HEK293 (cell line): ENCODE measurements at regions not wholly inside any gene's neighbourhood (a gene's known extent, or its start where the extent isn't known, plus 50 kb on each side); places are given as distances from the start of the nearest gene placed in this dataset.

Experiments
- CTCF ChIA-PET: fragments of 350-600 bp; formaldehyde crosslinking; extraction: SDS; loops from one replicate; lab custom pipeline; 2021; ENCODE audit warnings: antibody characterized with exemption; lab: Yijun Ruan, JAX
- POLR2A ChIA-PET: fragments of 300-600 bp; formaldehyde crosslinking; extraction: SDS; loops from one replicate; lab custom pipeline; 2020; ENCODE audit warnings: antibody characterized with exemption, inconsistent platforms; lab: Yijun Ruan, JAX
- H3K27ac ChIP-seq: fragments of 200-500 bp; sonication (Bioruptor generic); 2 replicates; pipeline ENCODE4 v1.5.1; 2014; ENCODE audit warnings: low read depth, low read length, control low read depth, inconsistent platforms; ENCODE audit errors: extremely low read depth
- H3K36me3 ChIP-seq, 2 experiments: fragments of 200-500 bp in 1 of 2; sonication (Bioruptor generic) in 1 of 2; 1 replicate in 1 of 2; 2 replicates in 1 of 2; pipeline ENCODE4 v1.5.1; 2014 to 2017; ENCODE audit warnings: inconsistent platforms in 2 of 2, low read length in 2 of 2; ENCODE audit not compliant: control insufficient read depth in 2 of 2, insufficient read depth in 1 of 2
- H3K4me1 ChIP-seq: fragments of 200-500 bp; sonication (Bioruptor generic); 2 replicates; pipeline ENCODE4 v1.5.1; 2014; ENCODE audit warnings: mild to moderate bottlenecking, low read length, inconsistent platforms; ENCODE audit not compliant: control insufficient read depth, insufficient read depth
- H3K4me3 ChIP-seq: 2 replicates; pipeline ENCODE4 v1.5.1; 2011; ENCODE audit warnings: low read depth, mild to moderate bottlenecking, control low read depth, low read length, moderate library complexity
- H3K9me3 ChIP-seq: fragments of 200-500 bp; sonication (Bioruptor generic); 2 replicates; pipeline ENCODE4 v1.5.1; 2014; ENCODE audit warnings: low read depth, low read length, inconsistent platforms; ENCODE audit not compliant: control insufficient read depth, insufficient read depth
- HOXA7 ChIP-seq: sonication (generic); formaldehyde crosslinking; IDR thresholded peaks from 2 replicates; pipeline ENCODE4 v1.8.1; 2022; ENCODE audit warnings: missing genetic modification reagents, borderline replicate concordance
- INSM2 ChIP-seq: fragments of 450-650 bp; formaldehyde crosslinking; IDR thresholded peaks from 2 replicates; pipeline ENCODE4 v1.5.1; 2016; ENCODE audit warnings: missing biosample characterization, missing genetic modification characterization
- MEIS1 ChIP-seq: sonication (generic); formaldehyde crosslinking; IDR thresholded peaks from 2 replicates; pipeline ENCODE4 v1.8.1; 2022; ENCODE audit warnings: missing genetic modification reagents, mild to moderate bottlenecking, borderline replicate concordance
- PRDM1 ChIP-seq: fragments of 450-650 bp; formaldehyde crosslinking; IDR thresholded peaks from 2 replicates; pipeline ENCODE4; 2016; ENCODE audit warnings: missing biosample characterization, missing genetic modification characterization
- SP7 ChIP-seq: fragments of 450-650 bp; formaldehyde crosslinking; IDR thresholded peaks from 2 replicates; pipeline ENCODE4 v1.5.1; 2016; ENCODE audit warnings: missing biosample characterization, missing genetic modification characterization
- YY1 ChIP-seq: fragments of 450-650 bp; formaldehyde crosslinking; IDR thresholded peaks from 2 replicates; pipeline ENCODE4 v1.5.1; 2018; ENCODE audit warnings: missing biosample characterization, missing genetic modification characterization
- ZBTB49 ChIP-seq: fragments of 450-650 bp; formaldehyde crosslinking; IDR thresholded peaks from 2 replicates; pipeline ENCODE4 v1.5.1; 2016; ENCODE audit warnings: missing biosample characterization, missing genetic modification characterization, low read depth
- ZBTB7A ChIP-seq: fragments of 450-650 bp; formaldehyde crosslinking; IDR thresholded peaks from 2 replicates; pipeline ENCODE4 v1.5.1; 2016; ENCODE audit warnings: low read depth, missing biosample characterization, missing genetic modification characterization
- ZIC2 ChIP-seq: fragments of 450-650 bp; formaldehyde crosslinking; IDR thresholded peaks from 2 replicates; pipeline ENCODE4 v1.5.1; 2016; ENCODE audit warnings: missing biosample characterization, missing genetic modification characterization
- ZNF121 ChIP-seq: fragments of 450-650 bp; formaldehyde crosslinking; IDR thresholded peaks from 2 replicates; pipeline ENCODE4 v1.5.1; 2016; ENCODE audit warnings: missing biosample characterization, missing genetic modification characterization
- ZNF239 ChIP-seq: fragments of 450-650 bp; formaldehyde crosslinking; IDR thresholded peaks from 2 replicates; pipeline ENCODE4 v1.5.1; 2016; ENCODE audit warnings: missing biosample characterization, missing genetic modification characterization
- ZNF302 ChIP-seq: fragments of 450-650 bp; formaldehyde crosslinking; IDR thresholded peaks from 2 replicates; pipeline ENCODE4 v1.5.1; 2016; ENCODE audit warnings: missing biosample characterization, missing genetic modification characterization, low read depth
- ZNF311 ChIP-seq: fragments of 450-650 bp; formaldehyde crosslinking; IDR thresholded peaks from 2 replicates; pipeline ENCODE4 v1.5.1; 2017; ENCODE audit warnings: missing biosample characterization, missing genetic modification characterization, borderline replicate concordance
- ZNF341 ChIP-seq: fragments of 450-650 bp; formaldehyde crosslinking; IDR thresholded peaks from 2 replicates; pipeline ENCODE4; 2016; ENCODE audit warnings: low read depth, missing biosample characterization, missing genetic modification characterization
- ZNF488 ChIP-seq: fragments of 450-650 bp; formaldehyde crosslinking; IDR thresholded peaks from 2 replicates; pipeline ENCODE4 v1.5.1; 2016; ENCODE audit warnings: missing biosample characterization, missing genetic modification characterization
- ZNF548 ChIP-seq: fragments of 450-650 bp; formaldehyde crosslinking; IDR thresholded peaks from 2 replicates; pipeline ENCODE4 v1.5.1; 2016; ENCODE audit warnings: missing biosample characterization, missing genetic modification characterization
- ZNF549 ChIP-seq: fragments of 450-650 bp; IDR thresholded peaks from 2 replicates; pipeline ENCODE4 v1.5.1; 2018; ENCODE audit warnings: missing biosample characterization, missing genetic modification characterization, mild to moderate bottlenecking, inconsistent platforms, moderate library complexity
- ZNF623 ChIP-seq: fragments of 450-650 bp; formaldehyde crosslinking; IDR thresholded peaks from 2 replicates; pipeline ENCODE4 v1.5.1; 2016; ENCODE audit warnings: missing biosample characterization, missing genetic modification characterization
- ZSCAN18 ChIP-seq: fragments of 450-650 bp; formaldehyde crosslinking; IDR thresholded peaks from 2 replicates; pipeline ENCODE4 v1.5.1; 2016; ENCODE audit warnings: missing biosample characterization, missing genetic modification characterization
- ZSCAN5A ChIP-seq: fragments of 450-650 bp; formaldehyde crosslinking; IDR thresholded peaks from 2 replicates; pipeline ENCODE4 v1.5.1; 2016; ENCODE audit warnings: missing biosample characterization, missing genetic modification characterization
- TF ChIP-seq, protein P1 (sequence below): fragments of 450-650 bp; formaldehyde crosslinking; IDR thresholded peaks from 2 replicates; pipeline ENCODE4 v1.5.1; 2017; ENCODE audit warnings: missing biosample characterization, missing genetic modification characterization

- TF ChIP-seq ZNF548 (tag by site-specific recombination): no peak
- TF ChIP-seq ZIC2 (tag by site-specific recombination): no peak
- no peak for TF ChIP-seq ZSCAN5A (tag by site-specific recombination)
- TF ChIP-seq, protein P1, sequence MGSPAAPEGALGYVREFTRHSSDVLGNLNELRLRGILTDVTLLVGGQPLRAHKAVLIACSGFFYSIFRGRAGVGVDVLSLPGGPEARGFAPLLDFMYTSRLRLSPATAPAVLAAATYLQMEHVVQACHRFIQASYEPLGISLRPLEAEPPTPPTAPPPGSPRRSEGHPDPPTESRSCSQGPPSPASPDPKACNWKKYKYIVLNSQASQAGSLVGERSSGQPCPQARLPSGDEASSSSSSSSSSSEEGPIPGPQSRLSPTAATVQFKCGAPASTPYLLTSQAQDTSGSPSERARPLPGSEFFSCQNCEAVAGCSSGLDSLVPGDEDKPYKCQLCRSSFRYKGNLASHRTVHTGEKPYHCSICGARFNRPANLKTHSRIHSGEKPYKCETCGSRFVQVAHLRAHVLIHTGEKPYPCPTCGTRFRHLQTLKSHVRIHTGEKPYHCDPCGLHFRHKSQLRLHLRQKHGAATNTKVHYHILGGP: no peak
- TF ChIP-seq ZNF302 (tag by site-specific recombination): no peak
- TF ChIP-seq ZBTB7A (tag by site-specific recombination): no peak
- no peak for TF ChIP-seq HOXA7 (CRISPR knock-in tag)
- TF ChIP-seq PRDM1 (tag by site-specific recombination): no peak
- TF ChIP-seq ZNF121 (tag by site-specific recombination): peak; percentile 63; the same call in 1 of the 2 replicates
- TF ChIP-seq, all 188 proteins: peak for 1
These were observed 317.5 kb upstream of the SOX5 start for GRCh38 chr12:24266982-24267381.

DNA sequence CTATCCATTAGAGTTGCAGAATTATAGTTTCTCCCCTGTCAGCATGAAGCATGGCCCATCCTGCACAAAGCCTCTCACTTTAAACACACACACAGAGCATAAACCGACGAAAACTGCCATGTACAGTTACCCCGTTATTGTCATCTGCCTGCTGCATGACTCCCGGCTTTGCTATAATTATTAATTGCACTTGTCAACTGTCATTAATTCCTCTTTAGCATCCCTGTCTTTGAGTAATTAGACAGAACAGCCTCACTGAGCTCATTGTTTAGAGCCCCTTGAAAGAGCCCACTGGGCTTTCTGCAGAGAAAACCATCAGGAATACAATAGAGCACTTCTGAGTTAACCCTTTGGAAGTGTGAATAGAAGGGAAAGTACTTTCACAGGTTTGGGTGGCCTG lies 307.2 kb upstream of the SOX5 start:
- ChIA-PET POLR2A (no interaction called here), CTCF (interaction anchor here (0.7 to 1.0 kb wide), 2 partner anchors 30 to 51 kb away, joined by 3 read pairs; no protein-coding TSS in a partner anchor)
- TF ChIP-seq ZNF311 (tag by site-specific recombination) (no peak), ZSCAN18 (tag by site-specific recombination) (no peak), SP7 (tag by site-specific recombination) (no peak), ZNF488 (tag by site-specific recombination) (no peak), ZNF341 (tag by site-specific recombination) (no peak), MEIS1 (CRISPR knock-in tag) (no peak), ZNF549 (tag by site-specific recombination) (no peak), ZNF239 (tag by site-specific recombination) (no peak), ZNF623 (tag by site-specific recombination) (no peak), INSM2 (tag by site-specific recombination) (no peak), YY1 (tag by site-specific recombination) (no peak), ZBTB49 (tag by site-specific recombination) (no peak)
- TF ChIP-seq, protein P1: no peak

More at GRCh38 chr12:24266982-24267381, 317.5 kb upstream of the SOX5 start:
- no peaks in the 10 kb centered on the region for H3K4me1 ChIP-seq
- POLR2A ChIA-PET: no interaction called here
- no peaks in the 10 kb centered on the region for H3K9me3 ChIP-seq
- CTCF ChIA-PET: interaction anchor here (1.2 kb wide), 1 partner anchor 22 kb away, joined by 3 read pairs; no protein-coding TSS in a partner anchor
- no peaks in the 10 kb centered on the region for H3K36me3 ChIP-seq
- H3K27ac ChIP-seq: no peak overlapping the region
- H3K4me3 ChIP-seq: no peak overlapping the region

More for the DNA sequence above, 307.2 kb upstream of the SOX5 start:
- Histone ChIP-seq H3K4me3 (no peak overlapping the region), H3K9me3 (no peaks in the 10 kb centered on the region), H3K4me1 (no peaks in the 10 kb centered on the region), H3K27ac (no peak overlapping the region), H3K36me3 (no peaks in the 10 kb centered on the region)
